ENCODE measurements at regions not wholly inside any gene's neighbourhood (a gene's known extent, or its start where the extent isn't known, plus 50 kb on each side); places are given as distances from the start of the nearest gene placed in this dataset.

DNA sequence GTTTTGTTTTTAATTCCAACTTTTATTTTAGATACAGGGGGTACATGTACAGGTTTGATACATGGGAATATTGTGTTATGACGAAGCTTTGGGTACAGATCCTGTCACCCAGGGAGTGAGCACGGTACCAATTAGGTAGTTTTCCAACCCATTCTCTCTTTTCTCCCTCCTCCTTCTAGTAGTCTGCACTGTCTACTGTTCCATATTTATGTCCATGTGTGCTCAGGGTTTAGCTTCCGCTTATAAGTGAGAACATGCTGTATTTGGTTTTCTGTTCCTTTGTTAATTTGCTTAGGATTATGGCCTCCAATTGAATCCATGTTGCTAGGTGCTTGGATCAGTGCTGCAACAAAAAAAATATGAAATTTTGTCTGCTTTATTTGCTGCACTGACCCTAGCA lies 659.3 kb upstream of the TMEFF2 start:
- TF ChIP-seq CTCF (IDR thresholded peaks at IDR 0.05 in 4 of 5, conservative IDR thresholded peaks at IDR 0.05 in 1 of 5) = no peak
- no peak for TF ChIP-seq POLR2A (IDR thresholded peaks at IDR 0.05)
